ENCODE measurements at regions not wholly inside any gene's neighbourhood (a gene's known extent, or its start where the extent isn't known, plus 50 kb on each side); places are given as distances from the start of the nearest gene placed in this dataset.

DNA sequence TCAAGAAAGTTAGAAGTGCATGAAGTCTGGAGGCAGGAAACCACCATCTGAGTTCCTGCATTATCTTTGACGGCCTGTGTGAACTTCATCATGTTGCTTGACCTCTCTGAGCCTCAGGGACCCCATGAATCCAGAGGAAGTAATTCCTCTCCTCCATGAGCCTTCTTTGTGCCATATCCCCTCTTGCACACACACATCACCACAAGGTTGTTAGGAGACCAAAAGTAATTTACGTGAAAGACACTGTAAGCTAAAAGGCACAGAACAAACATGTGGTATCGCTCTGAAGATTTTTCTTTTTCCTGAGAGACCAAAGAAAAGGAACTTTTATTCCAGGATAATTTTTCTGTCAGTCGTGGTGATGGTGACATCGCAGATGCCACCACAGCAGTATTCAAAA, 55.9 kb upstream of the BCL6 start:
- intact Hi-C loops (cut with DNase I): no loop called here
- no peak overlapping the region for H3K4me3 ChIP-seq
- TF ChIP-seq, protein P1, sequence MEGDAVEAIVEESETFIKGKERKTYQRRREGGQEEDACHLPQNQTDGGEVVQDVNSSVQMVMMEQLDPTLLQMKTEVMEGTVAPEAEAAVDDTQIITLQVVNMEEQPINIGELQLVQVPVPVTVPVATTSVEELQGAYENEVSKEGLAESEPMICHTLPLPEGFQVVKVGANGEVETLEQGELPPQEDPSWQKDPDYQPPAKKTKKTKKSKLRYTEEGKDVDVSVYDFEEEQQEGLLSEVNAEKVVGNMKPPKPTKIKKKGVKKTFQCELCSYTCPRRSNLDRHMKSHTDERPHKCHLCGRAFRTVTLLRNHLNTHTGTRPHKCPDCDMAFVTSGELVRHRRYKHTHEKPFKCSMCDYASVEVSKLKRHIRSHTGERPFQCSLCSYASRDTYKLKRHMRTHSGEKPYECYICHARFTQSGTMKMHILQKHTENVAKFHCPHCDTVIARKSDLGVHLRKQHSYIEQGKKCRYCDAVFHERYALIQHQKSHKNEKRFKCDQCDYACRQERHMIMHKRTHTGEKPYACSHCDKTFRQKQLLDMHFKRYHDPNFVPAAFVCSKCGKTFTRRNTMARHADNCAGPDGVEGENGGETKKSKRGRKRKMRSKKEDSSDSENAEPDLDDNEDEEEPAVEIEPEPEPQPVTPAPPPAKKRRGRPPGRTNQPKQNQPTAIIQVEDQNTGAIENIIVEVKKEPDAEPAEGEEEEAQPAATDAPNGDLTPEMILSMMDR (IDR thresholded peaks at IDR 0.05): no peak

DNA sequence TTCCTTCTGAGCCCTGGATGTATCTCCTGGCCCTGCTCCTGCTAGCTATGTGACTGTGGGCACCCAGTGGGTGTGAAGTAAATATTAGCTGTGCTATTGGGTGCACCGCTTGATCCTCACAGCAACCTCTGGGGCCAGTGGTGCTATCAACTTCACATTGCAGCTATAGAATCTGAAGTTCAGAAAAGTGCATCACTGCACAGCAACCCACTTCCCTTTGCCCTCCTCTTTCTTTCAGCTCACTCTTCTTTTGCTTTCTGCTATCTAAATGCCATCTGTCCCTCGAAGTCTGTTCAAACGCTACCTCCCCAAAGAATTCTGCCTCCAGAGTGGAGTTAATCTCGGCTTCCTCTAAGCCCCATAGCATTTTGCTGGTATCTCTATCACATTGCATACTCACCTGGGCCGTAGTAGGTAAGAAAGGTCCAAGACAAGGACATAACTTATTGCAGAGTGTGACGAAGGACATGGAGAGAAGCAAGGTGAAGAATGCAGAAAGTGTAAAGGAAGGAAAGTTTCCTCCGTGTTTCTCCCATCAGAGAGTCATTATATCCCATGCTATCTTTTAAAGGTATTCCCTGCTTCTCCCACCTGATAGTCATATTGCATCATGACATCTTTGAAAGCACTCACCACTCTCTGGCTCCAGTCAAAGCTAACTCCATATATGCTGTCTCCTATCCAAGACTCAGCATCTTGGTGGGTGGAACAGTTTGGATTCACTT, 57.1 kb upstream of the BCL6 start:
- H3K9me3 ChIP-seq: no peaks in the 10 kb centered on the region
- DNase-seq (ENCODE audit: low spot score in 2 of 2): no peak
- intact Hi-C loops (cut with DNase I): no loop called here
- no peak overlapping the region for H3K27ac ChIP-seq
- H3K36me3 ChIP-seq: no peaks in the 10 kb centered on the region
- no peaks in the 10 kb centered on the region for H3K4me1 ChIP-seq
- no peaks in the 10 kb centered on the region for H3K27me3 ChIP-seq
- TF ChIP-seq, protein P1 (IDR thresholded peaks at IDR 0.05): no peak
- no peak overlapping the region for H3K4me3 ChIP-seq

More for the DNA sequence above, 55.9 kb upstream of the BCL6 start:
- Histone ChIP-seq H3K36me3 (no peaks in the 10 kb centered on the region), H3K27ac (no peak overlapping the region), H3K9me3 (no peaks in the 10 kb centered on the region), H3K4me1 (no peaks in the 10 kb centered on the region), H3K27me3 (no peaks in the 10 kb centered on the region)
- DNase-seq (ENCODE audit: low spot score in 2 of 2): no peak

DNA sequence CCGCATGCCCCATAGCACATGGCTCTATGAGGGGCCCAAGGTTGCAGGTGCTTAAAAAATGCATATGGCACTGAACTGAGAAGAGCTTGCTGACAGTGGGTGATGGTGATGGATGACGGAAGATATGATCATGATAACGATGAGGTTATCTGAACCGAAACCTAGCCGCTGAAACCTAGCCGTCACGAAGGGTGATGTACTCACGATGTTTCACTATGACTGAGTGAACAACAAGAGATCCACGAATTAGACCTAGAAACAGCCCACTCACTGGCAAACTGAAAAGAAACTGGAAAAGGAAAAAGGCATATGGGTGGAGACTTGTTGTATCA, 57.6 kb upstream of the BCL6 start:
- Histone ChIP-seq H3K4me1 (no peaks in the 10 kb centered on the region), H3K27ac (no peak overlapping the region), H3K4me3 (no peak overlapping the region), H3K36me3 (no peaks in the 10 kb centered on the region), H3K9me3 (no peaks in the 10 kb centered on the region), H3K27me3 (no peaks in the 10 kb centered on the region)
- no peak for DNase-seq (ENCODE audit: low spot score in 2 of 2)
- TF ChIP-seq, protein P1 (IDR thresholded peaks at IDR 0.05): no peak
- intact Hi-C loops (cut with DNase I): no loop called here

DNA sequence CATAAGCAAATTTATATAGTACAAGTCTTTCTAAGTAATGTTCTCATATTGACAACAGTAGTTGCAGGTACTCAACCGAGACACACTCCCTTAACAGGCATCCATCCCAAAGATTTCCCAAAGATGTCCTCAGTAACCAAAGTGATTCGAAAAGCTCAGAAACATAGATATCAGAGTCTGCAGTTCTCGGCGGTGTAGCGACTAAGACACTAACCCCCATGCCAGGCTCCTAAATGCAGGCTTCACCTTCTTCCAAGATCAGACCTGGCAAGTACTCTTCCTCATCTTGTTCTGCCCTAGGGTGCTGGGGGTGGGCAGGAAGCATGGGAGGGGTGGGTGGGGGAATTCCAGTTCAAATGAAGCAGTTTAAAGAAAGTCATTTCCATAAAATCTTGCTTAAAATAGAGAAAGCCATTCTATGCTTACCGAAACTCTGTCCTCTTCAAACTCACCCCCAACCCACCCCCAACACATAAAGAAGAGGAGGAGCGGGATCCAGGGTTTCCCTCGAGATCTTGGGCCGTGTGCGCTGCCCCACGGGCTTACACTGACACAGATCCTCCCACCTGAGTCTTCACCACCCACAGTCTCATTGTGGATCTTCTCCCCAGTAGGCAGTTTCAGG, 59.0 kb upstream of the BCL6 start:
- intact Hi-C loops (cut with DNase I): no loop called here
- H3K4me3 ChIP-seq: no peak overlapping the region
- no peaks in the 10 kb centered on the region for H3K36me3 ChIP-seq
- TF ChIP-seq, protein P1 (IDR thresholded peaks at IDR 0.05): no peak
- no peaks in the 10 kb centered on the region for H3K27me3 ChIP-seq
- H3K4me1 ChIP-seq: peaks cover 0 to 3% of the 10 kb centered on the region in 2 donors
- H3K9me3 ChIP-seq: no peaks in the 10 kb centered on the region
- H3K27ac ChIP-seq: no peak overlapping the region
- no peak for DNase-seq (ENCODE audit: low spot score in 2 of 2)

DNA sequence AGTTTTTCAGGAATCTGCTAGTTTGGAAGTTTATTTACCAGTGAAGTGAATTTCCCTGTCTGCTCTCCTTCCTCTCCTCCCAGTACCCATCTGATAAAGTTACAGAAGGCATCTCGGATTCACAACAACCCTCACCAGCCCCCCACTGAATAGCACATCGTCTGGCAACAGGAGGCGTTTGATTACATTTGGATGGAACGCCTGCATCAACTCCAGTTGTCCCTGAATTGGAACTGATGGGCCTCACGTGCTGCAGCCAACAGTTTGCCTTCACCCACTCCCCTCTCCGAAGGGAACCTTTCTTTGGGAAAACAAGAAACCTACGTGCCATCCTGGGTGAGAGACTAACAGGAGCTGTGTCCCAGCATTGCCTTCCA, 59.5 kb upstream of the BCL6 start:
- no peaks in the 10 kb centered on the region for H3K36me3 ChIP-seq
- intact Hi-C loops (cut with DNase I): no loop called here

More for the DNA sequence above, 59.5 kb upstream of the BCL6 start:
- DNase-seq (ENCODE audit: low spot score in 2 of 2): no peak
- no peaks in the 10 kb centered on the region for H3K27me3 ChIP-seq
- H3K9me3 ChIP-seq: no peaks in the 10 kb centered on the region
- H3K27ac ChIP-seq: no peak overlapping the region
- H3K4me1 ChIP-seq: peaks cover 1 to 4% of the 10 kb centered on the region in 2 donors
- TF ChIP-seq, protein P1 (IDR thresholded peaks at IDR 0.05): no peak
- H3K4me3 ChIP-seq: no peak overlapping the region

All from ascending aorta (tissue), 2 donors.